Transverse colon (tissue), 4 donors: ENCODE measurements at regions not wholly inside any gene's neighbourhood (a gene's known extent, or its start where the extent isn't known, plus 50 kb on each side); places are given as distances from the start of the nearest gene placed in this dataset.

Experiments used
- DNase-seq: peaks from one replicate; pipeline ENCODE4 v3.0.0-alpha.2; 2019
- H3K27ac ChIP-seq, 4 donors: fragments of 200-600 bp; sonication (generic); 2 replicates each; pipeline ENCODE4 v1.5.1; 2016 to 2018; ENCODE audit warnings: inconsistent platforms in 4 of 4
- H3K27me3 ChIP-seq: fragments of 200-600 bp; sonication (generic); 2 replicates; pipeline ENCODE4 v1.5.1; 2017; ENCODE audit warnings: inconsistent platforms
- H3K36me3 ChIP-seq, 4 donors: fragments of 200-600 bp; sonication (generic); 2 replicates each; pipeline ENCODE4 v1.5.1; 2017 to 2019; ENCODE audit warnings: inconsistent platforms in 4 of 4
- H3K4me1 ChIP-seq, 4 donors: fragments of 200-600 bp; sonication (generic); 2 replicates each; pipeline ENCODE4 v1.5.1; 2017 to 2020; ENCODE audit warnings: inconsistent platforms in 4 of 4
- H3K4me3 ChIP-seq, 4 donors: fragments of 200-600 bp; sonication (generic); 1 replicate in 1 of 4; 2 replicates in 3 of 4; pipeline versions ENCODE4 v1.5.1 to v1.6.1; 2017 to 2019; ENCODE audit warnings: inconsistent platforms in 4 of 4
- H3K9me3 ChIP-seq, 2 donors: fragments of 200-600 bp; sonication (generic); 2 replicates each; pipeline ENCODE4 v1.5.1; 2017 to 2019; ENCODE audit warnings: inconsistent platforms in 2 of 2
- CTCF ChIP-seq, 5 experiments: fragments of 200-600 bp in 3 of 5; fragments of 450-650 bp in 2 of 5; sonication (generic) in 3 of 5; IDR thresholded peaks; 1 replicate in 2 of 5; 2 replicates in 3 of 5; pipeline ENCODE4 v1.5.1; 2016 to 2017; ENCODE audit warnings: antibody characterized with exemption in 5 of 5, inconsistent platforms in 3 of 5, mild to moderate bottlenecking in 2 of 5, moderate library complexity in 1 of 5
- EP300 ChIP-seq: sonication (generic); formaldehyde crosslinking; IDR thresholded peaks from one replicate; pipeline ENCODE4 v1.6.1; 2017; ENCODE audit warnings: antibody characterized with exemption, low read depth
- POLR2A ChIP-seq: fragments of 450-650 bp; IDR thresholded peaks from one replicate; pipeline ENCODE4 v1.6.1; 2016; ENCODE audit warnings: antibody characterized with exemption, mild to moderate bottlenecking, moderate library complexity
- POLR2AphosphoS5 ChIP-seq, 3 donors: sonication (generic); formaldehyde crosslinking; IDR thresholded peaks; one replicate each; pipeline ENCODE4 v1.6.1; 2016; ENCODE audit warnings: antibody characterized with exemption in 3 of 3
- WGBS, 2 donors: methylation state at CpG; one replicate each; pipeline ENCODE4 v1.1.5; 2018; ENCODE audit warnings: low coverage in 1 of 2; 5-methylcytosine and 5-hydroxymethylcytosine counted together
- in situ Hi-C, 4 donors: fragments of 200-750 bp; cut with MboI; loops; one replicate each; pipeline versions ENCODE4 v1.15.0 to v1.15.1; 2017; ENCODE audit warnings: low sequenced_read_pairs in 3 of 4, low pct_ligation_motif_present in 1 of 4, low pct_unique_long_range_greater_than_20kb in 1 of 4
- intact Hi-C: fragments of 100-400 bp; cut with DNase I; formaldehyde crosslinking; loops from one replicate; pipeline ENCODE4 v1.15.1; 2023; ENCODE audit warnings: low total_unique reads

- WGBS, 2 donors: 68 to 74% methylated on average over 2 to 4 of the region's 4 CpGs
- in situ Hi-C loops: no loop called here
- intact Hi-C loops: no loop called here
- H3K4me3 ChIP-seq: no peak overlapping the region
- H3K4me1 ChIP-seq: no peaks in the 10 kb centered on the region
- no peaks in the 10 kb centered on the region for H3K27me3 ChIP-seq
- TF ChIP-seq EP300 (no peak), POLR2A (no peak), POLR2AphosphoS5 (IDR thresholded peaks at IDR 0.05) (no peak), CTCF (IDR thresholded peaks at IDR 0.05) (no peak)
- no peak overlapping the region for H3K27ac ChIP-seq
- H3K36me3 ChIP-seq: no peaks in the 10 kb centered on the region
- no peaks in the 10 kb centered on the region for H3K9me3 ChIP-seq
- DNase-seq: no peak
Observed at GRCh38 chr6:147627411-147627810, 118.9 kb downstream of the SAMD5 start.

- intact Hi-C loops (no loop called here), in situ Hi-C loops (no loop called here)
Observed at GRCh38 chr6:147633191-147633590, 124.7 kb downstream of the SAMD5 start.

GRCh38 chr6:147637620-147638195 lies 129.2 kb downstream of the SAMD5 start:
- no peak for DNase-seq
- TF ChIP-seq POLR2AphosphoS5 (IDR thresholded peaks at IDR 0.05): no peak
- no peak for TF ChIP-seq CTCF (IDR thresholded peaks at IDR 0.05)
- TF ChIP-seq POLR2A: no peak
- no peak for TF ChIP-seq EP300
- Histone ChIP-seq H3K4me3 (no peak overlapping the region), H3K9me3 (no peaks in the 10 kb centered on the region), H3K27me3 (no peaks in the 10 kb centered on the region), H3K36me3 (no peaks in the 10 kb centered on the region), H3K27ac (no peak overlapping the region), H3K4me1 (no peaks in the 10 kb centered on the region)
- WGBS, 2 donors: 84 to 86% methylated on average over 6 of the region's 6 CpGs
- in situ Hi-C loops (no loop called here), intact Hi-C loops (no loop called here)

More at GRCh38 chr6:147633191-147633590, 124.7 kb downstream of the SAMD5 start:
- no peak for TF ChIP-seq POLR2A
- no peak for TF ChIP-seq CTCF (IDR thresholded peaks at IDR 0.05)
- no peak for TF ChIP-seq POLR2AphosphoS5 (IDR thresholded peaks at IDR 0.05)
- no peak for TF ChIP-seq EP300
- no peaks in the 10 kb centered on the region for H3K27me3 ChIP-seq
- H3K4me3 ChIP-seq: no peak overlapping the region
- H3K27ac ChIP-seq: no peak overlapping the region
- WGBS, 2 donors: 87 to 96% methylated on average over 9 of the region's 9 CpGs
- H3K9me3 ChIP-seq: no peaks in the 10 kb centered on the region
- no peak for DNase-seq
- no peaks in the 10 kb centered on the region for H3K36me3 ChIP-seq
- no peaks in the 10 kb centered on the region for H3K4me1 ChIP-seq

GRCh38 chr6:147639279-147639678 lies 130.8 kb downstream of the SAMD5 start:
- Histone ChIP-seq H3K27me3 (no peaks in the 10 kb centered on the region), H3K36me3 (no peaks in the 10 kb centered on the region), H3K9me3 (no peaks in the 10 kb centered on the region), H3K27ac (no peak overlapping the region), H3K4me3 (no peak overlapping the region), H3K4me1 (no peaks in the 10 kb centered on the region)
- in situ Hi-C loops (no loop called here), intact Hi-C loops (no loop called here)
- DNase-seq: no peak
- WGBS, 2 donors: 85 to 87% methylated on average over 3 of the region's 3 CpGs
- TF ChIP-seq POLR2AphosphoS5 (IDR thresholded peaks at IDR 0.05): no peak
- TF ChIP-seq POLR2A: no peak
- no peak for TF ChIP-seq EP300
- no peak for TF ChIP-seq CTCF (IDR thresholded peaks at IDR 0.05)
